Left lung (tissue), 4 donors: ENCODE measurements at regions not wholly inside any gene's neighbourhood (a gene's known extent, or its start where the extent isn't known, plus 50 kb on each side); places are given as distances from the start of the nearest gene placed in this dataset.

Experiments
- ATAC-seq: fragments of 200-7000 bp; cut with Tn5 transposase; one replicate; pipeline ENCODE4 v1.9.1; 2020; ENCODE audit warnings: moderate library complexity
- DNase-seq, 4 donors: peaks; one replicate each; pipeline ENCODE4 v3.0.0-alpha.2; 2013 to 2020
- H3K27ac ChIP-seq, 2 donors: fragments of 200-600 bp; sonication (generic) in 1 of 2; one replicate each; pipeline versions ENCODE4 v1.5.0 to v1.8.0; 2020 to 2021
- H3K27me3 ChIP-seq, 2 donors: fragments of 200-600 bp; sonication (generic) in 1 of 2; one replicate each; pipeline versions ENCODE4 v1.5.0 to v1.8.0; 2020 to 2021
- H3K36me3 ChIP-seq, 2 donors: fragments of 200-600 bp; sonication (generic) in 1 of 2; one replicate each; pipeline versions ENCODE4 v1.5.0 to v1.8.0; 2020 to 2021
- H3K4me1 ChIP-seq, 2 donors: fragments of 200-600 bp; one replicate each; pipeline ENCODE4 v1.8.0; 2021
- H3K4me3 ChIP-seq, 2 donors: fragments of 200-600 bp; sonication (generic) in 1 of 2; one replicate each; pipeline versions ENCODE4 v1.5.0 to v1.8.0; 2020 to 2021; ENCODE audit warnings: mild to moderate bottlenecking in 1 of 2
- H3K9me3 ChIP-seq, 2 donors: fragments of 200-600 bp; sonication (generic) in 1 of 2; one replicate each; pipeline versions ENCODE4 v1.5.0 to v1.8.0; 2020 to 2021
- CTCF ChIP-seq, 2 donors: fragments of 200-600 bp; sonication (generic) in 1 of 2; IDR thresholded peaks; one replicate each; pipeline versions ENCODE4 v1.5.0 to v1.8.0; 2021; ENCODE audit warnings: antibody characterized with exemption in 2 of 2
- intact Hi-C, 2 donors: fragments of 100-400 bp; cut with DNase I; formaldehyde crosslinking; loops; one replicate each; pipeline versions ENCODE4 v1.11.2 to v1.14.2; 2022
- donor health status: DM: no; HTN: yes; CAD: no.
- donor health status: DM: no; HTN: no; CAD: no.

GRCh38 chr5:167867281-167867680, 424.2 kb upstream of the WWC1 start:
- Histone ChIP-seq H3K27ac (no peak overlapping the region), H3K9me3 (peaks cover 0 to 4% of the 10 kb centered on the region in 2 donors), H3K4me1 (no peaks in the 10 kb centered on the region), H3K4me3 (no peak overlapping the region), H3K36me3 (no peaks in the 10 kb centered on the region), H3K27me3 (no peaks in the 10 kb centered on the region)
- TF ChIP-seq CTCF (IDR thresholded peaks at IDR 0.05), result no peak
- intact Hi-C loops, result no loop called here
- DNase-seq, result no peak
- ATAC-seq, result no peak

DNA sequence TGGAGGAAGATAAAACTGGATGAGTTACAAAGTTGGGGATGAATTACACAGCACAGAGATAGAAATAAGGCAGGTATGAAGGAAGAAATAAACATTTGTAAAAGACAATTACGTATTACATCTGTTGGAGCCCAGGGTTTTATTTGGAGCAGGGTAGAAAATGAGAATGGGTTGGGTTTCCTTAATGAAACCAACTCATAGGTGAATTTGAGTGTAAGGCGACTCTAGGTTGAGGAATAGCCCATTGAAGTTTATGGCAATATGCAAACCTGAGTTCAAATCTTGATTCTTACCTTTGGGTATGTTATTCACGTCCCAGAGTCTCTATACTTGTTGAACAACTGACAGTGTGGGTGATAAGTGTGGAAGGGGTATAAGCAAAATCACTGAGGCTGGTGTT, 422.3 kb upstream of the WWC1 start:
- H3K4me1 ChIP-seq, result no peaks in the 10 kb centered on the region
- H3K4me3 ChIP-seq, result no peak overlapping the region
- DNase-seq, result no peak
- intact Hi-C loops, result no loop called here
- H3K27me3 ChIP-seq, result no peaks in the 10 kb centered on the region
- TF ChIP-seq CTCF (IDR thresholded peaks at IDR 0.05), result no peak
- no peaks in the 10 kb centered on the region for H3K36me3 ChIP-seq
- ATAC-seq, result no peak
- no peak overlapping the region for H3K27ac ChIP-seq
- peaks cover 0 to 4% of the 10 kb centered on the region in 2 donors for H3K9me3 ChIP-seq

- no peak for DNase-seq
- Histone ChIP-seq H3K4me1 (no peaks in the 10 kb centered on the region), H3K27me3 (no peaks in the 10 kb centered on the region), H3K9me3 (peaks cover 0 to 4% of the 10 kb centered on the region in 2 donors), H3K27ac (no peak overlapping the region), H3K36me3 (no peaks in the 10 kb centered on the region), H3K4me3 (no peak overlapping the region)
- intact Hi-C loops, result no loop called here
- ATAC-seq, result no peak
- no peak for TF ChIP-seq CTCF (IDR thresholded peaks at IDR 0.05)
Observed at GRCh38 chr5:167870055-167870454, 421.4 kb upstream of the WWC1 start.

- Histone ChIP-seq H3K4me3 (no peak overlapping the region), H3K27ac (no peak overlapping the region), H3K27me3 (no peaks in the 10 kb centered on the region), H3K36me3 (no peaks in the 10 kb centered on the region), H3K9me3 (peaks cover 0 to 4% of the 10 kb centered on the region in 2 donors), H3K4me1 (no peaks in the 10 kb centered on the region)
- intact Hi-C loops, result no loop called here
- no peak for DNase-seq
- no peak for ATAC-seq
- no peak for TF ChIP-seq CTCF (IDR thresholded peaks at IDR 0.05)
Observed at GRCh38 chr5:167871091-167871490, 420.4 kb upstream of the WWC1 start.

DNA sequence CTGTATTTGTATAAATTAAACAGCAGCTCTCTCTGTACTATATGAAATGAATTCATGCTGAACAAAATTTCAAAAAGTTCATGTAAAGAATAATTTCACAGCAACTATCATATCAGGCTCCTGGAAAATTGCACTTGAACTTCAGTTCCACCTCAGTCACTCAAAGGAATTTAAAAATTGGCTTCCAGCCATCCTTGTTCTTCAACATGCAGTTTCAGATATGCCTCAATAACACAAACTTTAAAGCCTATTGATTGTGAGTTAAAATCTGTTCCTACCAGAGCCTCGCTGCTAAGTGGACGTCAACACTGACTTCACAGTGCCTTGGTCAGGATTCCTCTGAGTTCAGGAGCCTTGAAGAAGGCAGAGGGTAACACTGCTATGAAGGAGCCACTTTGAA, 418.7 kb upstream of the WWC1 start:
- Histone ChIP-seq H3K4me1 (no peaks in the 10 kb centered on the region), H3K27me3 (no peaks in the 10 kb centered on the region), H3K9me3 (peaks cover 0 to 4% of the 10 kb centered on the region in 2 donors), H3K36me3 (no peaks in the 10 kb centered on the region), H3K4me3 (no peak overlapping the region), H3K27ac (no peak overlapping the region)
- intact Hi-C loops, result no loop called here
- no peak for DNase-seq
- no peak for ATAC-seq
- no peak for TF ChIP-seq CTCF (IDR thresholded peaks at IDR 0.05)
